SK-MEL-5 (cell line): ENCODE measurements at regions not wholly inside any gene's neighbourhood (a gene's known extent, or its start where the extent isn't known, plus 50 kb on each side); places are given as distances from the start of the nearest gene placed in this dataset.
"Not testable (repeated sequence)": the region's sequence is repeated elsewhere in the genome, so short reads cannot be mapped to it uniquely, and the experiment has no call there.

ENCODE experiments used
- DNase-seq: peaks from one replicate; pipeline ENCODE4 v3.0.0-alpha.2; 2016; ENCODE audit warnings: low read depth, low spot score
- in situ Hi-C: cut with HindIII; loops from 2 replicates; pipeline ENCODE4 v1.10.0; 2016; ENCODE audit warnings: low sequenced_read_pairs, high pct_unique_total_duplicates, low pct_unique_long_range_greater_than_20kb

DNA sequence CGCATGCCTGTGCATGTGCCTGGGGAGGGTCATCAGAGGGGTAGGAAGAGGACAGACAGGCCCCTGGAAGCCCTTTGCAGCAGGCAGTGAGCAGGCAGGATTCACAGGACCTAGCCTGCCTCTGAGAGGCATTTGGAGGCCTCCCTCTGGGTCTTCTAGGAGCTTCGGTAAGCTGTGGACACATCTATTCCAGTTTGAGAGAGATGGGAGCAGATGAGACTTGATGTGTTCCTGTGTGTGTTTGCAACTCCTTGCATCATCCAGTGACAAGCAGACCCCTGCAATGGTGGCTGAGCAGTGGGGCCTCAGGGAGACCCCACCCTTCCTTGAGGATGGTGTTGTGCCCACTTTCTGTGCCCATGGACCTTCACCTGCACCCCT, 64.0 kb downstream of the GADD45G start:
- DNase-seq = no peak
- in situ Hi-C loops = no loop called here

- in situ Hi-C loops = no loop called here
- DNase-seq = no peak
These were observed 64.6 kb downstream of the GADD45G start for GRCh38 chr9:89669361-89669842.

- no peak for DNase-seq
- in situ Hi-C loops = no loop called here
These were observed 65.3 kb downstream of the GADD45G start for GRCh38 chr9:89670114-89670513.

GRCh38 chr9:89670801-89671434, 66.1 kb downstream of the GADD45G start:
- in situ Hi-C loops = no loop called here
- no peak for DNase-seq

- in situ Hi-C loops = no loop called here
- no peak for DNase-seq
These were observed 69.8 kb downstream of the GADD45G start for GRCh38 chr9:89674667-89675057.

DNA sequence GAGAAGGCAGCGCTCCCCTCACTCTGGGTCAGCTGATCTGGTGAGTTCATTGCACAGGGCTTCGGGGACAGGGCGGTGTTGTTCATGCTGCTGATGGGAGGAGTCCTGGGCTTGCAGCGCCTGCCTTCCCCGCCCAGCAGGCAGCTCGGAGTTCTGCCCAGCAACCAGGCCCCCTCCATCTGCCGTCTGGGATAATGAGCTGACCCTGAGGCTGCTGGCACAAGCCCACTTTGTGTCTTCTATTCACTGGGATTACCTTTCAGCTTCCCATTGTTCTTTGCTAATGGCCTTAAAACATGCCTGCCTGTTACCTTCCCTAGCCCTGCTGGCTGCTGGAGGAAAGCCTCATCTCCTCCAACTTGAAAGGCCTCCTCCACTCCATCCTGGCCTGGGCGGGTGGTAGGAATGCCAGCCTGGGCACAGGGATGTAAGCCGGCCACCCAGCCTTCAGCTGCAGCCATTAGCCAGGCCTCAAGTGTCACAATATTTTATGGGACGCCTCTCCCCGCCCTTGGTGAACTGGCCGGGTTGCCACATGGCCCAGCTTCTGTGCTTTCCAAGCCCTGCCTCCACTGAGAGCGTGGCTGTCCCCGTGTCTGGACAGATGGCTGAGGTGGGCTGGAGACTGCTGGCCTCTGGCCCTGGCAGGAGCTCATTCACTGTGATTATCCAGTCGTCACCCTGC, 70.4 kb downstream of the GADD45G start:
- in situ Hi-C loops = no loop called here
- DNase-seq = no peak

DNA sequence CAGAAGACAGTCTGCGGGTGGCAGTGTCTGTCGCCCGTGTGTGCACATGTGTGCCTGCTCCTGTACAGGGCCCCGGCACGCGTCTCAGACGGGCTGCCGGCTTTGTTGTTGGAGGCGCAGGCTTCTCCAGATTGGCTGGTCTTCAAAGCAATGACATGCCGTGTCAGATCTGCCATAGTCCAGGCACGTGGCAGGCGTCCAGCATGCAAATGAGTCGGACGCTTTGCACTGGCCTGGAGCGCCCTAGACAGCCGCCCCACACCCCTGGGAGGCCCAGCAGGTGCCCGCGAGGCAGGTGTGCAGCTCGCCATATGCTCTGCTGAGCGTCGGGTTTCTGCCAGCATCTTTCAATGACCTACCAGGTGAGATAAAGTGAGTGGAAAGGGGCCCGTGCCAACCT, 71.5 kb downstream of the GADD45G start:
- no peak for DNase-seq
- in situ Hi-C loops = no loop called here

- no peak for DNase-seq
- in situ Hi-C loops = no loop called here
These were observed 73.0 kb downstream of the GADD45G start for GRCh38 chr9:89677702-89678395.

GRCh38 chr9:89678396-89679015, 73.7 kb downstream of the GADD45G start:
- in situ Hi-C loops = no loop called here
- no peak for DNase-seq

DNA sequence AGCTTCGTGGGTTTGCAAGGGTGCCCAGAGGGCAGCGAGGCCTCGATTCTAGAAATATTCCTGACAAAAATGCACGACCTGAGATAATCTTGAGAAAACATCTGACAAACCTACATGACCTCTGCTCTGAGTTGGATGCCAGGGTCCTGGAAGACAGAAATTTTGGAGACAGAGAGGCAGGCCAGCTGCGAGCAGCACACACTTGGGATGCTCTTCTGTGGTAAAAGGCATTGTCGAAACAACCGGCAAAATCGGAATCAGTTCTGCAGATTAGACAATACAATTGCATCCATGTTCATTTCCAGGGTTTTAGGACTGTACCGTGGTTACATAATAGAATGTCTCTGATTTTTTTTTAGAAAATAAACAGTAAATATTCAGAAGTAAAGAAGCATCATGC, 74.2 kb downstream of the GADD45G start:
- DNase-seq = no peak
- in situ Hi-C loops = no loop called here

DNA sequence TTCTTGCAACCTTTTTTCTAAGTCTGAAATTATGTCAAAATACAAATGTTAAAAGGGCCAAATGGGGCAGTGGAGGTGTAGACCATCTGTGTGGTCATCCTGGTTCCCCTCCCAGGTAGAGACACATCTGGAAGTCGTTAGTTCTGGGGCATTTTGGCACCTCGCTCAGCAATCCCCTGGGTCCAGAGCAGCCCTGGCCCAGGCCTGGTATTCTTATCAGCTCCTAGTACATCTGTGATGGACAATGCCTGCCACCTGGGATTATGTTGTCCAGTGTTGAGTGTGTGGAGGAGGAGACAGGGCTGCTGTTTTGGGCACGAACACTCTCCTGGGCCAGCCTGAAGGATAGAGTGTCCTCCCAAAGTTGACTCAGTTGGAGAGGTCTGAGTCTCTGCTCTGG, 74.8 kb downstream of the GADD45G start:
- in situ Hi-C loops = no loop called here
- no peak for DNase-seq

DNA sequence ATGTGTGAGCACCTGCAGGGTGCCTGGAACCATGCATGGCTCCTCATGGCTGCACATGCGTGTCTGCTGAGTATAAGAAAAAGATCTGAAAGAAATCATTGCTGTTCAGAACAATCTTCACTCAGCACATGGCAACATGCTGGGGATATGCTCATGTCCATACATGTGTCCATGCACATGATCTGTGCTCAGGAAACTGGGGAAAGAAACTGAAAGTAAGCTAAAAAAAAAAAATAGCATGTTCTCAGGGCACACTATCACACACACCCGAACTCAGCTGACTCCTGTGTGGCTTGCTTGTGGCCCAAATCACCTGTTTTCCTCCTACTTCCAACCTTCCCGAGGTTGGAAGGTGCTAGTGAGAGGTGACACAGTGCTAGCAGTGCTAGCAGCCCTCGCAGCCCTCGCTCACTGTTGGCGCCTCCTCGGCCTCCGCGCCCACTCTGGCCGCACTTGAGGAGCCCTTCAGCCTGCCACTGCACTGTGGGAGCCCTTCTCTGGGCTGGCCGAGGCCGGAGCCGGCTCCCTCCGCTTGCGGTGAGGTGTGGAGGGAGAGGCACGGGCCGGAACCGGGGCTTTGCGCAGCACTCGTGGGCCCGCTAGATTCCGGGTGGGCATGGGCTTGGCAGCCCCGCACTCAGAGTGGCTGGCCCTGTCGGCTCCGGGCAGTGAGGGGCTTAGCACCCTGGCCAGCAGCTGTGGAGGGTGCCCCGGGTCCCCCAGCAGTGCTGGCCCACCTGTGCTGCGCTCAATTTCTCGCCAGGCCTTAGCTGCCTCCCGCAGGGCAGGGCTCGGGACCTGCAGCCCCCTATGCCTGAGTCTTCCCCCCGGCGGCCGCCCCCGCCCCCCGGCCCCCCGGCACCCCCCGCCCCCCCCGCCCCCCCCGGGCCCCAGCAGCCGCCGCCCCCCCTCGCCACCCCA, 76.0 kb downstream of the GADD45G start:
- DNase-seq = no peak
- in situ Hi-C loops = no loop called here

- DNase-seq, in situ Hi-C loops: not testable (repeated sequence)
These were observed 76.7 kb downstream of the GADD45G start for GRCh38 chr9:89681468-89681859.

GRCh38 chr9:89683626-89684025, 78.8 kb downstream of the GADD45G start:
- in situ Hi-C loops = no loop called here
- DNase-seq = no peak

- DNase-seq = no peak
- in situ Hi-C loops = no loop called here
These were observed 79.4 kb downstream of the GADD45G start for GRCh38 chr9:89684218-89684617.

DNA sequence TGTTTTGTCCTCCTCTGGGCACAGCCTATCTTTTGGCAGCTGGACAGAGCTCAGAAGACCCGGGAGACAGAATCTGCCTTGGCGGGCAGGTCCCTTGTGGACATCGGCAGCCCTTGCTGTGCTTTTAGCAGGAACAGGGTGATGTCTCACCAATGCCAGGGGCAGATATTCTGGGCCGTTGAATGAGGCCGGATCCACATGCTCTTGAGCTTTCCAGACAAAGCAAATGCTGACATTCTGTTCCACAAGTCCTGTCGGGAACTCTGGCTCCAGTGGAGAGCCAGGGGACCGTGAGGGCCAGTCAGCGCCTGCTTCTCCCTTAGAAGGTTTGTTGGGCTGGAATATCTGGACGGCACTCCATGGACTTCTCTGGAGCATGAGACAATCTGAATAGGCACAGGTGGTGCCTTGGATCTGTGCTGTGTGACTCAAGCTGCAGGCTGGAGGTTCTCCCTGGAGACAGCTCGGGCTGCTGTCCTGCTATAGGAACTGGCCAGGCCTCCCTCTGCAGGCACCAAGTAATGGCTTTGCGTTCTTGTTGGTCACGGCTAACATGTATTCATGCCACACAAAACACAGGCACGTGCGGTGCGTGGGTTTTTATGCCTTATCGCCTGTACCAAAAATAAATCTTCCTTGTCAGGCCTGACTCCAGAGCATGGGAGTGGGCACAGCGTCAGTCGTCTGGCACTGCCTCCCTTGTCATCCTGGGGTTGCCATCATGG, 80.3 kb downstream of the GADD45G start:
- no peak for DNase-seq
- in situ Hi-C loops = no loop called here

DNA sequence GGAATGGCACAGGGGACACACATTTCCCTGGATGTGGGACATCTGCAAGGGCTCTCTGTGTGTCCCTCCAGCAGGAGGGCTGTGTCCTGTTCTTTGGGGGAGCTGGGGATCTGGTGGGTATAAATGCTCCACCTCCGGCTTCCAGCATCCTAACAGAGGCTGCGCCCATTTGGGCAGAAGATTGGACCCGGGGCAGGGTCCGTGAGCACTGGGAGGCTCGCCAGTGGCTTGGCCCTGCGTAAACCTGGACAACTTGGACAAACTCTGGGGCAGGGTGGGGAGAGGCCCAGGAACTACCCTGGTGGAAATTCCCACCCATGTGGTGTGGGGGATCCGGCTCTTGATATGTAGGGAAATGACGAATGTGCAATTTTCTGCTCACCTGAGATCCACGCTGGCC, 80.9 kb downstream of the GADD45G start:
- in situ Hi-C loops = no loop called here
- no peak for DNase-seq
